ENCODE measurements at regions not wholly inside any gene's neighbourhood (a gene's known extent, or its start where the extent isn't known, plus 50 kb on each side); places are given as distances from the start of the nearest gene placed in this dataset.

DNA sequence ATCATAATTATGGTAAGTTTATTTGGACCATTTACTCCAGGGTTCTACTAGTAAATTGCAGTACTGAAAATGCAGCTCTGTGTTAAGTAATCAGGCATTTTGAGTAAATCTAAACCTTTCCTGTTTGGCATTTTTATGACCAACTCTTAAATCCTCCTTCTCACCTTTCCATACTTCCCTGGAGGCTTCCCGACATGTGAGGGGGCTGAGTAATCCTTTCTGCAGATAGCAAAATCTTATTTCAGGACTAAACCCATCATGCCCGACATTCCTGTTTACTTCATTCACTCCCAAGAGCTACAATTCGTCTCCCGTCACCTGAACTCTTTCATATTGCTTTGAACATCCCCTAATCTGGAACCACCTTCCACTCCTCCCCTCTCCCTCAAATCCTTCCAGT, 296.6 kb downstream of the IKZF2 start:
- Histone ChIP-seq H3K4me2 (ENCODE audit: insufficient read depth, insufficient read length, low read length) (no peak overlapping the region), H3K9ac (ENCODE audit: extremely low read depth, insufficient read length, low read length) (no peak overlapping the region), H4K91ac (ENCODE audit: insufficient read length, low read depth, low read length) (no peak overlapping the region), H2BK5ac (ENCODE audit: insufficient read length, low read length) (no peak overlapping the region), H2BK120ac (ENCODE audit: low read depth, low read length, poor library complexity, severe bottlenecking) (no peak overlapping the region), H3K27me3 (ENCODE audit: insufficient read depth, low read length) (no peaks in the 10 kb centered on the region; the same call in 1 of the 2 replicates), H3K4me1 (ENCODE audit: insufficient read depth, low read length) (no peaks in the 10 kb centered on the region), H4K8ac (replicated peaks; ENCODE audit: insufficient read length, low read depth, low read length) (no peak overlapping the region), H3K18ac (ENCODE audit: insufficient read length, low read depth, low read length) (no peak overlapping the region), H3K4ac (ENCODE audit: low read depth, low read length) (no peak overlapping the region), H2BK12ac (ENCODE audit: insufficient read length, low read depth, low read length) (no peak overlapping the region), H3T11ph (ENCODE audit: low read length) (no peak overlapping the region), H2AK5ac (ENCODE audit: insufficient read length, low read length) (no peak overlapping the region), H3K9me3 (ENCODE audit: control insufficient read depth, low read depth, low read length) (no peaks in the 10 kb centered on the region), H2AFZ (ENCODE audit: low read length) (no peak overlapping the region), H3K14ac (ENCODE audit: insufficient read depth, low read length) (no peak overlapping the region), H3K56ac (ENCODE audit: insufficient read length, low read depth, low read length) (no peak overlapping the region), H2BK15ac (ENCODE audit: low read depth, low read length) (no peak overlapping the region), H3K27ac (ENCODE audit: insufficient read length, low read depth, low read length) (no peak overlapping the region), H3K23me2 (ENCODE audit: insufficient read length, low read depth, low read length, poor library complexity, severe bottlenecking) (no peaks in the 10 kb centered on the region), H4K20me1 (ENCODE audit: control insufficient read depth, insufficient read depth, insufficient read length) (no peaks in the 10 kb centered on the region), H3K79me2 (ENCODE audit: insufficient read depth, low read length) (no peaks in the 10 kb centered on the region), H4K5ac (ENCODE audit: insufficient read length, low read depth, low read length) (no peak overlapping the region), H3K23ac (ENCODE audit: insufficient read length, low read depth, low read length) (no peak overlapping the region), H3K79me1 (ENCODE audit: insufficient read depth, low read depth, low read length, poor library complexity, severe bottlenecking) (no peaks in the 10 kb centered on the region), H2BK20ac (ENCODE audit: low read depth, low read length, poor library complexity, severe bottlenecking) (no peak overlapping the region)
- Mint-ChIP-seq H3K27ac (no peak overlapping the region), H3K4me3 (no peak overlapping the region), H3K27me3 (ENCODE audit: low read depth) (no peaks in the 10 kb centered on the region), H3K9me3 (peaks cover 11 to 12% of the 10 kb centered on the region in 2 experiments; a peak in 4 of 5 replicates), H3K4me1 (no peaks in the 10 kb centered on the region), H3K36me3 (ENCODE audit: insufficient read depth in 1 of 3, low read depth in 3 of 3) (peaks cover 0 to 8% (median 0%) of the 10 kb centered on the region in 3 experiments; a peak in 3 of 7 replicates)
- TF ChIP-seq, protein P1, sequence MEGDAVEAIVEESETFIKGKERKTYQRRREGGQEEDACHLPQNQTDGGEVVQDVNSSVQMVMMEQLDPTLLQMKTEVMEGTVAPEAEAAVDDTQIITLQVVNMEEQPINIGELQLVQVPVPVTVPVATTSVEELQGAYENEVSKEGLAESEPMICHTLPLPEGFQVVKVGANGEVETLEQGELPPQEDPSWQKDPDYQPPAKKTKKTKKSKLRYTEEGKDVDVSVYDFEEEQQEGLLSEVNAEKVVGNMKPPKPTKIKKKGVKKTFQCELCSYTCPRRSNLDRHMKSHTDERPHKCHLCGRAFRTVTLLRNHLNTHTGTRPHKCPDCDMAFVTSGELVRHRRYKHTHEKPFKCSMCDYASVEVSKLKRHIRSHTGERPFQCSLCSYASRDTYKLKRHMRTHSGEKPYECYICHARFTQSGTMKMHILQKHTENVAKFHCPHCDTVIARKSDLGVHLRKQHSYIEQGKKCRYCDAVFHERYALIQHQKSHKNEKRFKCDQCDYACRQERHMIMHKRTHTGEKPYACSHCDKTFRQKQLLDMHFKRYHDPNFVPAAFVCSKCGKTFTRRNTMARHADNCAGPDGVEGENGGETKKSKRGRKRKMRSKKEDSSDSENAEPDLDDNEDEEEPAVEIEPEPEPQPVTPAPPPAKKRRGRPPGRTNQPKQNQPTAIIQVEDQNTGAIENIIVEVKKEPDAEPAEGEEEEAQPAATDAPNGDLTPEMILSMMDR (conservative IDR thresholded peaks at IDR 0.05), result no peak
- no CpG with 5 or more reads among the region's 4 CpGs for WGBS (ENCODE audit: extremely low coverage, insufficient read length, low lambda C conversion rate)
- no peak for DNase-seq
